IPS DF 4.7 (cell line): ENCODE measurements at regions not wholly inside any gene's neighbourhood (a gene's known extent, or its start where the extent isn't known, plus 50 kb on each side); places are given as distances from the start of the nearest gene placed in this dataset.

Experiments
- DNase-seq: peaks from one replicate; pipeline ENCODE4 v3.0.0-alpha.2; 2013; ENCODE audit warnings: low spot score; ENCODE audit errors: extremely low read depth

- no peak for DNase-seq
Observed at GRCh38 chr15:39362821-39363561, 217.9 kb upstream of the THBS1 start.

- no peak for DNase-seq
Observed at GRCh38 chr15:39363761-39364586, 216.9 kb upstream of the THBS1 start.

GRCh38 chr15:39364721-39365120, 216.2 kb upstream of the THBS1 start:
- no peak for DNase-seq

DNA sequence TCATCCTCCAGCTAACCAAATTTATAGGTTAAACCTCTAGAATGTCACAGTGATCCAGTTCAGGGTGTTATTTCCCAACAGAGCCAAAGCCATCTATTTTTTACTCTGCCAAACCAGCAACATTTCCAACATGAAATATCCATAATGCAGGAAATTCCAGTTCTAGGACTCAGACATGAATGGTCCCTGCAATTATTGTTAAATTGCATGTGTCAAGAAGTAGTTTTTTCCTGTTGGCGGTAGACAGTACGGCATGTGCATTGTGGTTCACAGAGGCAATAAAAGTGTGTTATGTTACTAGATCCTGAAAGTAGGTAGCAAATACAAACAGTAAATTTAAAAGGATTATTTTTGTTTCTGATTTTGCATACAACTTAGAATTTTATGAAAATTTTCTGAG, 215.7 kb upstream of the THBS1 start:
- no peak for DNase-seq

GRCh38 chr15:39365873-39366272, 215.0 kb upstream of the THBS1 start:
- no peak for DNase-seq

GRCh38 chr15:39367596-39367995, 213.3 kb upstream of the THBS1 start:
- DNase-seq = no peak

- DNase-seq = no peak
Observed at GRCh38 chr15:39369768-39370167, 211.1 kb upstream of the THBS1 start.

DNA sequence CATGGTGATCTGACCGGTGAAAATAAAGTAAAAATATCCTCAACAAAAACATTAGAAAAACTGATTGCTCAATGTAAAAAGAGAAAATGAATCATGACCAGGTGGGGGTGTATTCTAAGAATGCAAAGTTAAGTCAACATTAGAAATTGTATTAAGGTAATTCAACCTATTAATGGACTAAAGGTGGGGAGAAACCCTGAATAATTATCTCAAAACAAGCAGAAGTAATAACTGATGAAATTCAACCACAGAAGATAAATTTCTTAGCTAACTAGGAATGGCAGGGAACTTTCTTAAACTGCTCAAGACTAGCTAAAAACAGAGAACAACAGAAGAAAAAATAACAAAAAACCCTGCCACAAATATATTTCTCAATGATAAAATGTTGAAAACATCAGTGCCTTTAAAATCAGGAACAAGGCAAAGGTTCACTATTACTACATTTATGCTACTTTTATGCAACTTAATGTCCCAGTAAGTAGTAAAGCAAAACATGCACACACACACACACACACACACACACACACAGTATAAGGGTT, 204.4 kb upstream of the THBS1 start:
- no peak for DNase-seq

- DNase-seq = no peak
Observed at GRCh38 chr15:39381517-39381916, 199.4 kb upstream of the THBS1 start.

DNA sequence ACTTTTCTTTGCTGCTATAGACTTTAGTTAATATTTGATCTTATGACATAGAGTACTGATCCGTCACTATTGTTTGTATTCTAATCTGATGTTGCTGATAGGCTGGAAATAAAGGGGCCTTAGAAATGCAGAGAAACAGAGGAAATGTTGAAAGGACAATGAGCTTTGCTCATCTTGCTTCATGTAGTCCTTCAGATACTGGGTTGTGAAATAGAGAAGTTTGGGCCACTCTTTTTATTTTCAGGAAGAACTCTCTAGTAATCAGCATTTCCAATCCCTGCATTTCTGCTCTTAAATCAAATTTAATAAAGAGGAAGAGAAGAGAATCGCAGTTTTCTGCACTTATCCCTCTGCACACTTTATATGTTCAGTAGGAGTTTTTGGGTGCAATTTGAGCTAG, 192.8 kb upstream of the THBS1 start:
- no peak for DNase-seq

DNA sequence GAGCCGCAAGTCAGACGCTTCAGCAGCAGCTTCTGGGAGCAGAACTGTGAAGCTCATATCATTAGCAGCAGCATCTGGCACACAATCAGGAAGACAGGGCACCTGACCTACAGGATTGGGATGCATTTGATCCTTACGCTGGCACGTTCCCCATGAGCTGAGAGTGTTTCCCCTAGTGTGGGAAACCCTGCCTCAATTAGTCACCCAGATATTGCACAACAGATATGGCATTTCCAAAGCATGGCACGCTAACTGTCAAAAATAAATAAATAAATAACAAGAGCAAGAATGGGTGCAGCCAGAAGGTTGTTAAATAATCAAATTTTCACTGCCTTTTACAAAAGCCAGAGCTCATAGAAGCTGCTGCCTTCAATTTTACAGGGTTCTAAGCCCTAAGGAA, 189.6 kb upstream of the THBS1 start:
- DNase-seq = no peak

- no peak for DNase-seq
Observed at GRCh38 chr15:39392469-39393047, 188.3 kb upstream of the THBS1 start.

GRCh38 chr15:39393575-39394335, 187.1 kb upstream of the THBS1 start:
- DNase-seq = no peak

GRCh38 chr15:39394496-39394895, 186.4 kb upstream of the THBS1 start:
- no peak for DNase-seq

DNA sequence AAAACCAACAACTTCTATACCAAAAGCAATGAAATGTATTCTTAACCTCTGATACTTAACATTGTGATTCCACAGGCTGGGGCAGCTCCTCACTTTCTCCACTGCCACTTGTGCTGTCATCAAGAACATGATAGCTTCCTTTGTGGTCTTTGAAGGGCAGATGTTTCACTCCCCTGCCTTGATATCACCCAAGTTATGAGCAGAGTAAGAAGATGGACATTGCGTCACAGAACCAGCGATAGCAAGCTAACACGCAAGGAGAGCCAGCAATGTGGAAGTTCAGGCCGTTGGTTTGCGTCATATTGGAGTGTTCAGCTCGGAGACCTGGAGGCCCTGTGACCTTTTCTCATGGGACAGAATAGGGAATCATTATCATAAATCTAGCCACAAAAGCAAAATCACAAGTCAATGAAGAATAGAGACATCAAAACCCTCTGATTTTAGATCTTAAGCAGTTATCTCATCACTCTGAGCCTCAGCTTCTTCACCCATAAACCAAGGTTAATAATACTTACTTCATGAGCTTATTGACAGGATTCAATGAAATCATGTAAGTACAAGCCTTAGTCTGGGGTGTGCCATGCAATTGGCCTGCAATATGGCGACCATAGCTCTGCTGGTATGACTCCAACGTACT, 183.8 kb upstream of the THBS1 start:
- DNase-seq = no peak

DNA sequence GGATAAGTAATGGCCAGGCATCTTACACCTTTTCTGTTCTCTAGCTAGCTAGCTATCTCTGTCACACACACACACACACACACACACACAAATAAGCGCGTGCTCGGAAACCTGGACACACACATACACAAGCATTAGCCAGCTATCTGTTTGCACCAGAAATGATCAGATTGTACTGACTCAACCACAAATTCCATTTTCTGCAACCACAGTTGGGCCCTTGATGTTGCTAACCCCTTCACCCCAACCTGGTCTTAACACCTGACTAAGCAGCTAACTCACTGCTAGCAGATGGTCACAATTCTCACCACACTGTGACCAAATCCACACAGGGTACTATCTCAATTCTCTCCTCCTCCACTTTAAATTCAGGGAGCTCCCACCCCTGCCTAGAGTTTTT, 183.0 kb upstream of the THBS1 start:
- no peak for DNase-seq

DNA sequence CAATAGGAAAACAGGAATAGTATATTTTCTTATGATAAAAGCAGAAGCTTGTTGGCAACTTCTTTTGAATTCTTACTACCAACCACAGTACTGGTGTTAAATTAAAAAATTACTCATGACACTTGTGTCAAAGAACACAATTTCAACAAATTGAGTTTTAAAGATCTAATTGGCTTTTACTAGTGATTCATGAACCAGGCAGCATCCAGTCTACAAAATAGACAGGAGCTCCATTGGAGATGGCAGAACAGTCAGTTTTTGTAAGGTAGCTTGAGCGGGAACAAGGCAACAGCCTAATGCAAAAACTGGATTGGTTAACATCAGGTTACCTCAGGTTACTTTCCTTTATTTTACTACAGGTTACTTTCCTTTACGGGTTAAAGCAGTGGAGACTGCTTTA, 181.3 kb upstream of the THBS1 start:
- DNase-seq = no peak

GRCh38 chr15:39400002-39400401, 180.9 kb upstream of the THBS1 start:
- no peak for DNase-seq

DNA sequence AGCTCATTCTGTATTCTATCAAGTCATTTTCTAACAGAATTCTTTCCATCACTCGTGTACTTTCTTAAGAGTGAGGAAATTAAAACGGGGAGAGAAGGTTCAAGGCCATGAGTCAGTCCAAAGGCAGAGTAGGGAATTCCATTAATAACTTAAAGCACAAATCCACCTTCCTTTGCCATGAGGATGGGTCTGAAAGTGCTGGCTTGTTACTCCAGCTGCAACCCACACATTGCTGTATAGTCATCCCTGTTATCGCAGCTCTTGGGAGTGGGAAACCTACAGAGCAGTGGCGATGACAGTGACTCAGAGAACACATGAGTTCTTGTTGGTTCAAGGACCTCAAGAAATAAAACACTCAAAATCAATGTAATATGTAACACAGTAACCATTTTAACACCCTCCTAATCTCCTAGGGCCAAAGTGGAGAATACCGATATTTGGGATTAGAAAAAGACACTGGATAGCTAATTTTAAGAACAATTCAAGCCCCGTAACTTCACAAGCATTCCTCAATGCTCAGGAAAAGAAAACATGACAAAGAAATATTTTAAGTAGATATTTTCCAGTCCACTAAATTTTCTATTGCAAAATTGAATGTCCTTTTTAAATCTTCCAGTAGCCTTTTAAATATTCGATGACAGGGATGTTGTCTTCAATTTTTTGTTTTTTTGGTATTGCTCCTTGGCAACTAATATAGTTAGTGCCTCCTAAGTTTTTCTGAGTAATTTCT, 179.9 kb upstream of the THBS1 start:
- DNase-seq = no peak

GRCh38 chr15:39403640-39404117, 177.2 kb upstream of the THBS1 start:
- no peak for DNase-seq
